GM23338 (cell line): ENCODE measurements at regions not wholly inside any gene's neighbourhood (a gene's known extent, or its start where the extent isn't known, plus 50 kb on each side); places are given as distances from the start of the nearest gene placed in this dataset.

Experiments
- ATAC-seq: fragments of 200-7000 bp; cut with Tn5 transposase; 3 replicates; pipeline ENCODE4 v1.9.1; 2020
- DNase-seq: peaks from one replicate; pipeline ENCODE4 v3.0.0-alpha.2; 2015; ENCODE audit warnings: low spot score
- H2AFZ ChIP-seq: fragments of 200-600 bp; sonication (generic); 2 replicates; pipeline ENCODE4 v1.8.0; 2016; ENCODE audit warnings: antibody characterized with exemption, mild to moderate bottlenecking, moderate library complexity
- H3F3A ChIP-seq: fragments of 200-600 bp; sonication (generic); replicated peaks from 2 replicates; pipeline ENCODE4 v1.8.0; 2017; ENCODE audit warnings: antibody characterized with exemption, mixed run types, low read depth
- H3K27ac ChIP-seq: fragments of 200-600 bp; sonication (generic); 2 replicates; pipeline ENCODE4 v1.6.1; 2016; ENCODE audit warnings: low read depth
- H3K27me3 ChIP-seq: fragments of 200-600 bp; sonication (generic); 2 replicates; pipeline ENCODE4 v1.8.0; 2016; ENCODE audit warnings: mild to moderate bottlenecking, mixed run types, moderate library complexity; ENCODE audit not compliant: insufficient read depth
- H3K36me3 ChIP-seq: fragments of 200-600 bp; sonication (generic); 2 replicates; pipeline ENCODE4 v1.8.0; 2016; ENCODE audit warnings: mild to moderate bottlenecking; ENCODE audit not compliant: insufficient read depth
- H3K4me1 ChIP-seq: fragments of 200-600 bp; sonication (generic); 2 replicates; pipeline ENCODE4 v1.8.0; 2016; ENCODE audit warnings: mild to moderate bottlenecking, moderate library complexity; ENCODE audit not compliant: insufficient read depth
- H3K4me2 ChIP-seq: fragments of 200-600 bp; sonication (generic); 2 replicates; pipeline ENCODE4 v1.7.1; 2017; ENCODE audit warnings: mixed run types
- H3K4me3 ChIP-seq: fragments of 200-600 bp; sonication (generic); 2 replicates; pipeline ENCODE4 v1.6.1; 2016; ENCODE audit warnings: mixed run types
- H3K79me2 ChIP-seq: fragments of 200-600 bp; sonication (generic); replicated peaks from 2 replicates; pipeline ENCODE4 v1.8.0; 2017; ENCODE audit warnings: mild to moderate bottlenecking; ENCODE audit not compliant: insufficient read depth
- H3K9me2 ChIP-seq: fragments of 200-600 bp; sonication (generic); 2 replicates; pipeline ENCODE4 v1.8.0; 2017; ENCODE audit not compliant: insufficient read depth
- H4K20me1 ChIP-seq: fragments of 200-600 bp; sonication (generic); replicated peaks from 2 replicates; pipeline ENCODE4 v1.8.0; 2017; ENCODE audit warnings: mild to moderate bottlenecking; ENCODE audit not compliant: insufficient read depth
- H3K27ac Mint-ChIP-seq: 2 replicates; pipeline ENCODE4 v1.8.0; 2020; ENCODE audit warnings: inconsistent platforms, mild to moderate bottlenecking, moderate library complexity, mixed read lengths
- H3K27me3 Mint-ChIP-seq: 3 replicates; pipeline ENCODE4 v1.8.0; 2022; ENCODE audit warnings: low read depth, mild to moderate bottlenecking, moderate library complexity, mixed read lengths, inconsistent platforms; ENCODE audit not compliant: insufficient read depth, poor library complexity
- H3K36me3 Mint-ChIP-seq: 3 replicates; pipeline ENCODE4 v1.8.0; 2021; ENCODE audit warnings: low read depth, mild to moderate bottlenecking, inconsistent platforms, moderate library complexity, mixed read lengths
- H3K4me1 Mint-ChIP-seq: 3 replicates; pipeline ENCODE4 v1.8.0; 2020; ENCODE audit warnings: mild to moderate bottlenecking, inconsistent platforms, mixed read lengths
- H3K4me3 Mint-ChIP-seq: 3 replicates; pipeline ENCODE4 v1.8.0; 2021; ENCODE audit warnings: moderate library complexity, mild to moderate bottlenecking, inconsistent platforms, mixed read lengths
- H3K9me3 Mint-ChIP-seq: 3 replicates; pipeline ENCODE4 v1.8.0; 2020; ENCODE audit warnings: moderate library complexity, mild to moderate bottlenecking, inconsistent platforms, mixed read lengths
- CREB1 ChIP-seq: fragments of 250-450 bp; sonication (Bioruptor Pico); IDR thresholded peaks from 2 replicates; pipeline ENCODE4 v1.5.0; 2020; ENCODE audit warnings: low read depth, mild to moderate bottlenecking, moderate library complexity
- EZH2 ChIP-seq: fragments of 200-600 bp; sonication (generic); IDR thresholded peaks from one replicate; pipeline ENCODE4 v1.8.0; 2017; ENCODE audit warnings: antibody characterized with exemption, mild to moderate bottlenecking, low read depth; ENCODE audit not compliant: unreplicated experiment
- EZH2phosphoT487 ChIP-seq: fragments of 200-600 bp; sonication (generic); IDR thresholded peaks from one replicate; pipeline ENCODE4 v1.8.1; 2018; ENCODE audit warnings: antibody characterized with exemption; ENCODE audit not compliant: unreplicated experiment
- JUNB ChIP-seq: IDR thresholded peaks from one replicate; pipeline ENCODE4 v1.6.1; 2016; ENCODE audit warnings: antibody characterized with exemption; ENCODE audit not compliant: unreplicated experiment
- POLR2AphosphoS5 ChIP-seq: IDR thresholded peaks from 2 replicates; pipeline ENCODE4 v1.6.1; 2016; ENCODE audit warnings: antibody characterized with exemption, low read depth
- STAT1 ChIP-seq: IDR thresholded peaks from one replicate; pipeline ENCODE4 v1.6.1; 2016; ENCODE audit warnings: antibody characterized with exemption; ENCODE audit not compliant: unreplicated experiment
- ZNF114 ChIP-seq: fragments of 250-450 bp; sonication (Bioruptor Pico); IDR thresholded peaks from 2 replicates; pipeline ENCODE4 v1.5.0; 2020; ENCODE audit warnings: mild to moderate bottlenecking, moderate library complexity
- ZNF331 ChIP-seq: fragments of 250-450 bp; sonication (Bioruptor Pico); IDR thresholded peaks from 2 replicates; pipeline ENCODE4 v1.5.0; 2020; ENCODE audit warnings: low read depth, mild to moderate bottlenecking, moderate library complexity
- TF ChIP-seq, protein P1 (sequence below): fragments of 250-450 bp; sonication (Bioruptor Pico); IDR thresholded peaks from 2 replicates; pipeline ENCODE4 v1.5.0; 2020; ENCODE audit warnings: mild to moderate bottlenecking, moderate library complexity
- TF ChIP-seq, protein P2 (sequence below): IDR thresholded peaks from one replicate; pipeline ENCODE4 v1.6.1; 2018; ENCODE audit warnings: antibody characterized with exemption; ENCODE audit not compliant: unreplicated experiment

DNA sequence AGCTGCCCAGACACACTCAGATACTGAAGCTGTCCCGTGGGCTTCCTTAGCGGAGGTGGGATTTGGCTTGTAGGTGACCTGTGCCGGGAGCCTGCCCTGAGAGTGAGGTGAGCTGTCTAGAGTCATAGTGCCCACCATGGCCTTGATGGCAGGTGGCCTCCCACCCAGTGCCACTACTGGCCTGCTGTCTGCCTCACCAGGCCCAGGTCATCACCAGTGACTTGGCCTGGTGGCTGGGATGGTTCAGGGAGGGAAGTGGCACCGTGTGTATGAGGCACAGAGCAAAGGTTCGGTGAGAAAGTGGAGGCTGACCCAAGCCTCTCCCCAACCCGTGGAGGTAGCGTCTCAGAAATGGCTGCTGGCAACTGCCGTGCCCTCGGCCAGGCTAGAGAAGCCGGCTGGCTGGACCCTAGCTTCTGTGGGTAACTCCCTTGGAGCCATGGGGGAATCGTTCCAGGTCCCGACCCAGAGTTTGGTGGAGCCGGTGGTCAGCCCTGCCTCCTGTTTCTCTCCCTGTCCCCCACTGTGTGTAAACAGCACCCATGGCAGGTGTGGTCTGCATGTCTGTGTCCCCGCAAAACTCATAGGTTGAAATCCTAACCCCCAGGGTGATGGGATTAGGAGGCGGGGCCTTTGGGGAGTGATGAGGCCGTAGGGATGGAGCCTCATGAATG is 155.4 kb upstream of the C1orf174 start:
- Histone ChIP-seq H2AFZ (no peak overlapping the region), H4K20me1 (no peaks in the 10 kb centered on the region), H3K27me3 (no peaks in the 10 kb centered on the region), H3K79me2 (no peaks in the 10 kb centered on the region), H3K9me2 (no peaks in the 10 kb centered on the region), H3K4me2 (no peak overlapping the region), H3K36me3 (no peaks in the 10 kb centered on the region), H3K4me1 (no peaks in the 10 kb centered on the region), H3K27ac (no peak overlapping the region), H3F3A (no peaks in the 10 kb centered on the region), H3K4me3 (no peak overlapping the region)
- no peak overlapping the region for H3K4me3 Mint-ChIP-seq
- peaks cover 16% of the 10 kb centered on the region for H3K36me3 Mint-ChIP-seq
- no peak overlapping the region for H3K27ac Mint-ChIP-seq
- H3K27me3 Mint-ChIP-seq: peaks cover 15% of the 10 kb centered on the region
- DNase-seq (no peak), ATAC-seq (no peak)
- H3K9me3 Mint-ChIP-seq: peaks cover 84% of the 10 kb centered on the region
- no peak for TF ChIP-seq CREB1
- TF ChIP-seq JUNB: no peak
- TF ChIP-seq STAT1: no peak
- TF ChIP-seq, protein P1, sequence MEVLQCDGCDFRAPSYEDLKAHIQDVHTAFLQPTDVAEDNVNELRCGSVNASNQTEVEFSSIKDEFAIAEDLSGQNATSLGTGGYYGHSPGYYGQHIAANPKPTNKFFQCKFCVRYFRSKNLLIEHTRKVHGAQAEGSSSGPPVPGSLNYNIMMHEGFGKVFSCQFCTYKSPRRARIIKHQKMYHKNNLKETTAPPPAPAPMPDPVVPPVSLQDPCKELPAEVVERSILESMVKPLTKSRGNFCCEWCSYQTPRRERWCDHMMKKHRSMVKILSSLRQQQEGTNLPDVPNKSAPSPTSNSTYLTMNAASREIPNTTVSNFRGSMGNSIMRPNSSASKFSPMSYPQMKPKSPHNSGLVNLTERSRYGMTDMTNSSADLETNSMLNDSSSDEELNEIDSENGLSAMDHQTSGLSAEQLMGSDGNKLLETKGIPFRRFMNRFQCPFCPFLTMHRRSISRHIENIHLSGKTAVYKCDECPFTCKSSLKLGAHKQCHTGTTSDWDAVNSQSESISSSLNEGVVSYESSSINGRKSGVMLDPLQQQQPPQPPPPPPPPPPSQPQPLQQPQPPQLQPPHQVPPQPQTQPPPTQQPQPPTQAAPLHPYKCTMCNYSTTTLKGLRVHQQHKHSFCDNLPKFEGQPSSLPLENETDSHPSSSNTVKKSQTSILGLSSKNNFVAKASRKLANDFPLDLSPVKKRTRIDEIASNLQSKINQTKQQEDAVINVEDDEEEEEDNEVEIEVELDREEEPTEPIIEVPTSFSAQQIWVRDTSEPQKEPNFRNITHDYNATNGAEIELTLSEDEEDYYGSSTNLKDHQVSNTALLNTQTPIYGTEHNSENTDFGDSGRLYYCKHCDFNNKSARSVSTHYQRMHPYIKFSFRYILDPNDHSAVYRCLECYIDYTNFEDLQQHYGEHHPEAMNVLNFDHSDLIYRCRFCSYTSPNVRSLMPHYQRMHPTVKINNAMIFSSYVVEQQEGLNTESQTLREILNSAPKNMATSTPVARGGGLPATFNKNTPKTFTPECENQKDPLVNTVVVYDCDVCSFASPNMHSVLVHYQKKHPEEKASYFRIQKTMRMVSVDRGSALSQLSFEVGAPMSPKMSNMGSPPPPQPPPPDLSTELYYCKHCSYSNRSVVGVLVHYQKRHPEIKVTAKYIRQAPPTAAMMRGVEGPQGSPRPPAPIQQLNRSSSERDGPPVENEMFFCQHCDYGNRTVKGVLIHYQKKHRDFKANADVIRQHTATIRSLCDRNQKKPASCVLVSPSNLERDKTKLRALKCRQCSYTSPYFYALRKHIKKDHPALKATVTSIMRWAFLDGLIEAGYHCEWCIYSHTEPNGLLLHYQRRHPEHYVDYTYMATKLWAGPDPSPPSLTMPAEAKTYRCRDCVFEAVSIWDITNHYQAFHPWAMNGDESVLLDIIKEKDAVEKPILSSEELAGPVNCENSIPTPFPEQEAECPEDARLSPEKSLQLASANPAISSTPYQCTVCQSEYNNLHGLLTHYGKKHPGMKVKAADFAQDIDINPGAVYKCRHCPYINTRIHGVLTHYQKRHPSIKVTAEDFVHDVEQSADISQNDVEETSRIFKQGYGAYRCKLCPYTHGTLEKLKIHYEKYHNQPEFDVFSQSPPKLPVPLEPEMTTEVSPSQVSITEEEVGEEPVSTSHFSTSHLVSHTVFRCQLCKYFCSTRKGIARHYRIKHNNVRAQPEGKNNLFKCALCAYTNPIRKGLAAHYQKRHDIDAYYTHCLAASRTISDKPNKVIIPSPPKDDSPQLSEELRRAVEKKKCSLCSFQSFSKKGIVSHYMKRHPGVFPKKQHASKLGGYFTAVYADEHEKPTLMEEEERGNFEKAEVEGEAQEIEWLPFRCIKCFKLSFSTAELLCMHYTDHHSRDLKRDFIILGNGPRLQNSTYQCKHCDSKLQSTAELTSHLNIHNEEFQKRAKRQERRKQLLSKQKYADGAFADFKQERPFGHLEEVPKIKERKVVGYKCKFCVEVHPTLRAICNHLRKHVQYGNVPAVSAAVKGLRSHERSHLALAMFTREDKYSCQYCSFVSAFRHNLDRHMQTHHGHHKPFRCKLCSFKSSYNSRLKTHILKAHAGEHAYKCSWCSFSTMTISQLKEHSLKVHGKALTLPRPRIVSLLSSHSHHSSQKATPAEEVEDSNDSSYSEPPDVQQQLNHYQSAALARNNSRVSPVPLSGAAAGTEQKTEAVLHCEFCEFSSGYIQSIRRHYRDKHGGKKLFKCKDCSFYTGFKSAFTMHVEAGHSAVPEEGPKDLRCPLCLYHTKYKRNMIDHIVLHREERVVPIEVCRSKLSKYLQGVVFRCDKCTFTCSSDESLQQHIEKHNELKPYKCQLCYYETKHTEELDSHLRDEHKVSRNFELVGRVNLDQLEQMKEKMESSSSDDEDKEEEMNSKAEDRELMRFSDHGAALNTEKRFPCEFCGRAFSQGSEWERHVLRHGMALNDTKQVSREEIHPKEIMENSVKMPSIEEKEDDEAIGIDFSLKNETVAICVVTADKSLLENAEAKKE (CRISPR knock-in tag): no peak
- TF ChIP-seq EZH2: no peak
- TF ChIP-seq POLR2AphosphoS5: no peak
- TF ChIP-seq, protein P2, sequence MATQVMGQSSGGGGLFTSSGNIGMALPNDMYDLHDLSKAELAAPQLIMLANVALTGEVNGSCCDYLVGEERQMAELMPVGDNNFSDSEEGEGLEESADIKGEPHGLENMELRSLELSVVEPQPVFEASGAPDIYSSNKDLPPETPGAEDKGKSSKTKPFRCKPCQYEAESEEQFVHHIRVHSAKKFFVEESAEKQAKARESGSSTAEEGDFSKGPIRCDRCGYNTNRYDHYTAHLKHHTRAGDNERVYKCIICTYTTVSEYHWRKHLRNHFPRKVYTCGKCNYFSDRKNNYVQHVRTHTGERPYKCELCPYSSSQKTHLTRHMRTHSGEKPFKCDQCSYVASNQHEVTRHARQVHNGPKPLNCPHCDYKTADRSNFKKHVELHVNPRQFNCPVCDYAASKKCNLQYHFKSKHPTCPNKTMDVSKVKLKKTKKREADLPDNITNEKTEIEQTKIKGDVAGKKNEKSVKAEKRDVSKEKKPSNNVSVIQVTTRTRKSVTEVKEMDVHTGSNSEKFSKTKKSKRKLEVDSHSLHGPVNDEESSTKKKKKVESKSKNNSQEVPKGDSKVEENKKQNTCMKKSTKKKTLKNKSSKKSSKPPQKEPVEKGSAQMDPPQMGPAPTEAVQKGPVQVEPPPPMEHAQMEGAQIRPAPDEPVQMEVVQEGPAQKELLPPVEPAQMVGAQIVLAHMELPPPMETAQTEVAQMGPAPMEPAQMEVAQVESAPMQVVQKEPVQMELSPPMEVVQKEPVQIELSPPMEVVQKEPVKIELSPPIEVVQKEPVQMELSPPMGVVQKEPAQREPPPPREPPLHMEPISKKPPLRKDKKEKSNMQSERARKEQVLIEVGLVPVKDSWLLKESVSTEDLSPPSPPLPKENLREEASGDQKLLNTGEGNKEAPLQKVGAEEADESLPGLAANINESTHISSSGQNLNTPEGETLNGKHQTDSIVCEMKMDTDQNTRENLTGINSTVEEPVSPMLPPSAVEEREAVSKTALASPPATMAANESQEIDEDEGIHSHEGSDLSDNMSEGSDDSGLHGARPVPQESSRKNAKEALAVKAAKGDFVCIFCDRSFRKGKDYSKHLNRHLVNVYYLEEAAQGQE: no peak
- TF ChIP-seq ZNF114 (CRISPR knock-in tag): no peak
- no peak for TF ChIP-seq ZNF331 (CRISPR knock-in tag)
- TF ChIP-seq EZH2phosphoT487: no peak
- 0 out of 3 replicates have a peak, but pooled peaks cover 2% of the 10 kb centered on the region for H3K4me1 Mint-ChIP-seq
